Activated CD8-positive, alpha-beta memory T cell treated with anti-CD3 and anti-CD28 coated beads, Interleukin-2, amount 10 ng/mL, durations not matched to agents 7 days and 5 days (primary cell): ENCODE measurements at regions not wholly inside any gene's neighbourhood (a gene's known extent, or its start where the extent isn't known, plus 50 kb on each side); places are given as distances from the start of the nearest gene placed in this dataset.
"Not testable (repeated sequence)": the region's sequence is repeated elsewhere in the genome, so short reads cannot be mapped to it uniquely, and the experiment has no call there.

Experiments
- ATAC-seq: fragments of 150-1000 bp; cut with Tn5 transposase; one replicate; pipeline ENCODE4 v1.10.0; 2021; ENCODE audit warnings: moderate library complexity
- CTCF ChIA-PET: fragments of 350-600 bp; sonication (Branson Sonifier 250); formaldehyde crosslinking; loops from one replicate; lab custom pipeline; 2021; ENCODE audit warnings: antibody characterized with exemption; lab: Charles Lee
- DNase-seq: peaks from one replicate; pipeline ENCODE4 v3.0.0-alpha.2; 2020
- H3K27ac Mint-ChIP-seq: one replicate; pipeline ENCODE4 v1.8.0; 2021; ENCODE audit warnings: mild to moderate bottlenecking, mixed read lengths
- H3K27me3 Mint-ChIP-seq: one replicate; pipeline ENCODE4 v1.8.0; 2021; ENCODE audit warnings: mixed read lengths
- H3K36me3 Mint-ChIP-seq: one replicate; pipeline ENCODE4 v1.8.0; 2021; ENCODE audit warnings: mild to moderate bottlenecking, mixed read lengths
- H3K4me1 Mint-ChIP-seq: one replicate; pipeline ENCODE4 v1.8.0; 2021; ENCODE audit warnings: mixed read lengths
- H3K4me3 Mint-ChIP-seq: one replicate; pipeline ENCODE4 v1.8.0; 2021; ENCODE audit warnings: mild to moderate bottlenecking, moderate library complexity, mixed read lengths
- H3K9me3 Mint-ChIP-seq: one replicate; pipeline ENCODE4 v1.8.0; 2022; ENCODE audit warnings: low read depth, mixed read lengths

DNA sequence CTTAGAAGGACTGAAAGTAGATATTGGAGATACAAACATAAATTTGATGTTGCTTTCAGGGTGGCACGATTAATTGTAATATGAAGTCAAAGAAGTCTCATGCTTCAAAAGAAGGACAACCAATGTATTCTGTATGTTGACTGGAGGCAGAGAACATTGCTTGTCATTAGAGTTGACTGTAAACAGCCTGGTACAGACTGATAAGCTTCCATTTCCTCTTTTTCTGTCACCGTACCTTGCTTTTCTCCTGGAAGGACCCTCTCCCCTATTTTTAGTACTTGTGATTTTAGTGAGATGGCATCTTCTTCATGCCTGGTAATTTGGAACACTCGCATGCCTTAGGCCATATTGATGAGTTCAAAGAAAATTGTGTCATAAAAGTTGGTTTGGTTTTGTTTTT lies 809.4 kb downstream of the PRELID2 start:
- no peaks in the 10 kb centered on the region for H3K36me3 Mint-ChIP-seq
- peaks cover 7% of the 10 kb centered on the region for H3K9me3 Mint-ChIP-seq
- no peaks in the 10 kb centered on the region for H3K27me3 Mint-ChIP-seq
- DNase-seq = no peak
- ATAC-seq = no peak
- no peak overlapping the region for H3K4me3 Mint-ChIP-seq
- no peak overlapping the region for H3K27ac Mint-ChIP-seq
- no peaks in the 10 kb centered on the region for H3K4me1 Mint-ChIP-seq
- CTCF ChIA-PET = no interaction called here

DNA sequence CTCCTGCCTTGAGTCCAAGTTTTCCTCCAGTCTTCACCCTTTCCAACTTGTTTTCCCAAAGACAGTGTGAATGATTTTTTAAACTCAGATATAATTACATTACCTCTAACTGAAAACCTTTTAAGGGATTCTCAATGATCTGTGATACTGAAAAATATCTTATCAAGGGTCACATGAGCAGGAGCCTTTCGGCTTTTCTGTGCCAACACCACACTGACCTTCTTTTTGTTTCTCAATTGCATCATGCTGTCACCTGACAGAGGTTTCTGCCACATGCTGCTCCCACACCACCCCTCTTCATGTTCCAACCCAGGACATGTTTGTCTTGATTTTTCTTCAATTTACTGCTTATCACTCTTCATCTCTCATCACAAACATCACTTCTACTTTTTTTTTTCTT lies 820.0 kb downstream of the PRELID2 start:
- H3K9me3 Mint-ChIP-seq = no peaks in the 10 kb centered on the region
- no peak for ATAC-seq
- H3K27ac Mint-ChIP-seq = no peak overlapping the region
- H3K4me1 Mint-ChIP-seq = no peaks in the 10 kb centered on the region
- no peaks in the 10 kb centered on the region for H3K27me3 Mint-ChIP-seq
- DNase-seq = no peak
- H3K36me3 Mint-ChIP-seq = no peaks in the 10 kb centered on the region
- no peak overlapping the region for H3K4me3 Mint-ChIP-seq
- CTCF ChIA-PET = no interaction called here

DNA sequence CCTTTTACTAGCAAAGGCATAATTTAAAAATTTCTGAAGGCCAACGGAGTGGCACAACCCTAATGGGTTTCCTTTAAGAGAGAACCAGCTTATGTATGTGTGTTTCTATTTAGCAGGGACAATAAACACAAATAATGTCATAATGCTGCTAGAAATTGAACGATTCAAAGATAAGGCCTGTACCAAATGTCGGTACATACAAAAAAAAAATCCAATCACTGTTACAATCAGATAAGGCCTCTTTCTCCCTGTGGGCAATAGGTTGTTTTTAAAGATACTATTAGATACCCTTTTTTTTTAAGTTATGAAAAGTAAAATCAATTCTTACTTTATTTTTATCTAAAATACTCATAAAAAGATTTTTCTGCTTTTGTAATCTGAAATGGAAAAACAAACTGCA lies 821.0 kb downstream of the PRELID2 start:
- ATAC-seq (no peak), DNase-seq (no peak)
- Mint-ChIP-seq H3K36me3 (no peaks in the 10 kb centered on the region), H3K4me1 (no peaks in the 10 kb centered on the region), H3K9me3 (peaks cover 2% of the 10 kb centered on the region), H3K27ac (no peak overlapping the region), H3K27me3 (no peaks in the 10 kb centered on the region), H3K4me3 (no peak overlapping the region)
- CTCF ChIA-PET = no interaction called here

DNA sequence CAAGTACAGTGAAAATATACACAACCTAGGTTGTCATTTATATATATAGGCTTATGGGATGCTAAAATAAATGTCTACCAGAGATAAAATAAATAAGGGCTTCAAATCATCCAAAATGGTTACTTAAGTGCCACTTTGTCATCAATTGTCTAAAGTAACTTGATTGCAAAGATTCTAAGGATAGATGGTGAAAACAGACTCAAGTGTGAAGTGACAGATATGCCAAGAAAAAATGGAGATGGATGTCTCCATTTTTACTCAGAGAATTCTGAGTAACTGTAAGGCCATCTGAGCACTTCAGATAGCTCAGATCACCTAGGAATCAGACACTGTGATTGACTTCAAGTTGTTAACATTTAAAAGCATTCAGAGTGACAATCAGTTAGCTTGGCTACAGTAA lies 824.3 kb downstream of the PRELID2 start:
- H3K4me3 Mint-ChIP-seq = no peak overlapping the region
- DNase-seq (no peak), ATAC-seq (no peak)
- H3K27me3 Mint-ChIP-seq = no peaks in the 10 kb centered on the region
- CTCF ChIA-PET = no interaction called here
- H3K27ac Mint-ChIP-seq = no peak overlapping the region
- H3K9me3 Mint-ChIP-seq = peaks cover 7% of the 10 kb centered on the region
- no peaks in the 10 kb centered on the region for H3K4me1 Mint-ChIP-seq
- no peaks in the 10 kb centered on the region for H3K36me3 Mint-ChIP-seq

DNA sequence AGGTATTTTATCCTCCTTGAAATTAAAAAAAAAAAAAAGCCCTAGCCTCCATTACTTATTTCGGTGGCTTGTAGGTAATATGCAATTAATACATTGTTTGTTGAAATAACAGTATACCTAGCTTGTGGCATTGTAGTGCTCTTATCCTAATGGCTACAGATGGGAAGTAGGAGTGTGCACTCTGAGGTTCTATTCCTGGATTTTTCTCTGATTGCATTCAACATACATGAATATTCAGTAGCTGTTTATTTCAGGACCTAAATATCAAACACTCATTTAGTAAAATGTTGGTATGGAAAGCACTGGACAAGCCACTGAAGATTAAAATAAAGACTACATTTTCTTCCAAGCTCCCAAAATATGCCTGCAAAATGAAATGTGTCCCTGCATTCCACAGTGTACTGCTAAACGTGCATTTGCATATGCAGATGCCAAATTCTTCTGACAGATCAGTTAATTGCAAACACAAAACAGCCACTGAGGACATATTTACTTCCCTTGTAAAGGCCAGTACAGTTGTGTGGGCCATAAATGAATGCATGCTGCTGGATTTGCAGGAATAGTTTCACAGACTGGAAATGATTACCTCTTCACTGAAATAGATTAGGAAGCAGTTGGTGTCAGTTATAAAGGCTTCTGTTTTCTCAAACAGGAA lies 826.1 kb downstream of the PRELID2 start:
- ATAC-seq (no peak), DNase-seq (no peak)
- no peaks in the 10 kb centered on the region for H3K27me3 Mint-ChIP-seq
- CTCF ChIA-PET = no interaction called here
- H3K27ac Mint-ChIP-seq = no peak overlapping the region
- no peaks in the 10 kb centered on the region for H3K4me1 Mint-ChIP-seq
- H3K4me3 Mint-ChIP-seq = no peak overlapping the region
- no peaks in the 10 kb centered on the region for H3K36me3 Mint-ChIP-seq
- peaks cover 7% of the 10 kb centered on the region for H3K9me3 Mint-ChIP-seq

DNA sequence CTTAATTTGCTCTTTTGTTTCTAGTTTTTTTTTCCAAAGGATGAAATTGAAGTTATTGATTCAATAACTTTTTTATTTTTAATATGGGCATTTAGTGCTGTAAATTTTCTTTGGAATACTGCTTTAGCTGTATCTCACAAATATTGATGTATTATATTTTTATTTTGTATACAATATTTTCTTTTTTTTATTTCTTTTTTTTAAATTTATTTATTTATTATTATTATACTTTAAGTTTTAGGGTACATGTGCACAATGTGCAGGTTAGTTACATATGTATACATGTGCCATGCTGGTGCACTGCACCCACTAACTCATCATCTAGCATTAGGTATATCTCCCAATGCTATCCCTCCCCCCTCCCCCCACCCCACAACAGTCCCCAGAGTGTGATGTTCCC lies 823.7 kb downstream of the KCTD16 start:
- H3K9me3 Mint-ChIP-seq, H3K4me1 Mint-ChIP-seq, H3K4me3 Mint-ChIP-seq, H3K27ac Mint-ChIP-seq, CTCF ChIA-PET, DNase-seq, ATAC-seq, H3K27me3 Mint-ChIP-seq, H3K36me3 Mint-ChIP-seq: not testable (repeated sequence)

DNA sequence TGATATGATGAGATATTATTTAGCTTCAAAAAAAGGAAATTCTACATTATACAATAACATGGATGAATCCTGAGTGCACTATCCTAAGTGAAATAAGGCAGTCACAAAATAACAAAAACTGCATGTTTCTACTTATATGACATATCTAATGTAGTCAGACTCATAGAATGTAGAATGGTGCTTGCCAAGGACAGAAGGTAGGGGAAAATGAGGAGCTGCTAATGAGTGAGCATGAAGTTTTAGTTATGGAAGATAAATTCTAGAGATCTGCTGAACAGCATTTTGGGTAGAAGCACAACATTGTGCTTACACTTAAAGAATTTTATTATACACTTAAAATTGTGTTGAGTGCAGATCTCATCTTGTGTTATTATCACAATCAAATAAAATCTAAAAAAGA lies 812.4 kb downstream of the KCTD16 start:
- Mint-ChIP-seq H3K9me3 (peaks cover 8% of the 10 kb centered on the region), H3K27me3 (no peaks in the 10 kb centered on the region), H3K27ac (no peak overlapping the region), H3K4me1 (no peaks in the 10 kb centered on the region), H3K4me3 (no peak overlapping the region), H3K36me3 (no peaks in the 10 kb centered on the region)
- DNase-seq (no peak), ATAC-seq (no peak)
- CTCF ChIA-PET = no interaction called here

DNA sequence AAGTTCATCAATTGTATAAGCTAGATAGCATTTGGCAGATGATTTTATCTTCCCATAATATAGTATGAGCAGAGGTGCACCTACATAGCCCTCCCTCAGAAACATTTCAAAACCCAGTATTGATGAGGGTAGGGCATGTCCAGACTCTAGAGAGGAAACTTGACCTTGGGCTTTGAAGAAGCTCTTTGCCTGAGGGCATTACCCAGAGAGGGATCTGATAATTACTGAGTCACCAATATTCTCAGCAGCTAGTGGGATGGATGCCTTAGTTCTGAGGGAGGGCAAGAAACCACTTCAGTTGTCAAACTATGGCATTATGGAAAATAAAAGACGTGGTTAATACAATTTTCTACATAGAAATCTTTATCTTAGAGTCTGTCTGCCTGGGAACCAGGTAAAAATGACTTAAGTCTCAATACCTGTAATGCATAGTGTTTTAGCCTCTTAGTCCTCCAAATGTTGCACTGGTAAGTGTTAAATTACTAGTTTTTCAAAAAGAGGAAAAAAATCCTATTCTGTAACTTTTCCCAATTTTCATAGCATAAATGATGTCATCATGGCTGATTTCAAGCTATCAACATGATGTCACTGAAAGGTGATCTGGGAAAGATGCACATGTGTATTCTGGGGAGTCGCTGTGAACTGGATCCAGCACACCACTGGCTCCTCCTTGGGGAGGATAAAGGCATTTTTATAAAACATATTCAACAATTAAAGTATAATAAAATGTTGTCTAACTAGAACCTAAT lies 809.0 kb downstream of the KCTD16 start:
- H3K9me3 Mint-ChIP-seq = peaks cover 5% of the 10 kb centered on the region
- H3K4me3 Mint-ChIP-seq = no peak overlapping the region
- no peak for DNase-seq
- no peaks in the 10 kb centered on the region for H3K27me3 Mint-ChIP-seq
- CTCF ChIA-PET = no interaction called here
- no peaks in the 10 kb centered on the region for H3K4me1 Mint-ChIP-seq
- no peak overlapping the region for H3K27ac Mint-ChIP-seq
- H3K36me3 Mint-ChIP-seq = no peaks in the 10 kb centered on the region
- no peak for ATAC-seq

DNA sequence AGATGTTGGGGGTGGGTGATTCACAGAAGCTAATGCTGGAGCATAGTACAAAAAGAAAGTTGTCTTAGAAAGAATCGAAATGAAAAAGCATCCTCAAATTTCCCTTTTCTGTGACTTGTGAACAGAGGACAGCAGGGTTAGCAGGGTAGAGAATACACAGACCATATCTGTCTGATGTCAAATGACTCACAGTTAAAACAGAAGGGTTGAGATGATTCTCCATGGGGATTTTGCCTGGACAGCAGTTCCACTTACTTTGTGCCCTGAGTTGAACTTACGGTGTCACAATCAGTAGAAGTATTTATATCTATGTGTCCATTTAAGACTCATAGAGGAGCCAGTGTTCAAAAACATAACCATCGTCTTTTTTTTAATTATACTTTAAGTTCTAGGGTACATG lies 801.6 kb downstream of the KCTD16 start:
- no peaks in the 10 kb centered on the region for H3K27me3 Mint-ChIP-seq
- no peak overlapping the region for H3K27ac Mint-ChIP-seq
- no peaks in the 10 kb centered on the region for H3K4me1 Mint-ChIP-seq
- DNase-seq (no peak), ATAC-seq (no peak)
- no peaks in the 10 kb centered on the region for H3K36me3 Mint-ChIP-seq
- H3K4me3 Mint-ChIP-seq = no peak overlapping the region
- CTCF ChIA-PET = no interaction called here
- peaks cover 8% of the 10 kb centered on the region for H3K9me3 Mint-ChIP-seq

DNA sequence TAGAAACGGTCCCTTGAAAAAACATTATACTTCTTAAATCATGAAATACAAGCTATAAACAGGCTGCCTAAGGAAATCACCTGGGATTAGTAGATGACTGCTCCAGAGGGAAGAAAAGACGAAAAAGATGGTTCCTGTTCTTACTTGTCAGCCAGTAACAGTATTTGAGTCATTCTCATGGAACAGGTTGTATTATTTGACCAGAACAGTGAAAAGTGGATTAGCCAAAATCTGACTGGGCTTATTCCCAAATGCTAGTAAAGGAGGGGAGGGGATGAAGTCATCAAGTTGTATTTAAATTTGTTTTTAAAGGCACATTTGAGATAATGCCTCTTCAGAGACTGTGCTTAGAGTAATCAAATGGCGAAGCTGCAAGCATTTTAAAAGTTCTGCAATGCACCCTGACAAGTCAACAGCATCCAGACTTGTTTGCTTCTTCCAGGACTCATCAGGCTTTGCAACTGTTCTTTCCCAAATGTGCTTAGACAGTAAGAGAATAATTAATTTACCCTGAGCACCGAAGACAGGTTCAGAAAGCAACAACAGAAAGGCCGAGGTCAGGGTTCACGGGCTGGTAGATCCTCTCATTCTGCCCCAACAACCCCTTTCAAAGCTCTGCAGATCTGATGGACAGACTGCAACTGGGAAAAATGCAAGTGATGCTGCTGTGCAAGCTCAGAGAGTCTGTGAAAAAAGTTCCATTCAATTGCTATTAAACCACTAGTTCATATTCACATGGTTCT lies 800.6 kb downstream of the KCTD16 start:
- no peak for DNase-seq
- peaks cover 8% of the 10 kb centered on the region for H3K9me3 Mint-ChIP-seq
- ATAC-seq = no peak
- no peak overlapping the region for H3K27ac Mint-ChIP-seq
- H3K4me3 Mint-ChIP-seq = no peak overlapping the region
- H3K4me1 Mint-ChIP-seq = no peaks in the 10 kb centered on the region
- CTCF ChIA-PET = no interaction called here
- no peaks in the 10 kb centered on the region for H3K27me3 Mint-ChIP-seq
- H3K36me3 Mint-ChIP-seq = no peaks in the 10 kb centered on the region

DNA sequence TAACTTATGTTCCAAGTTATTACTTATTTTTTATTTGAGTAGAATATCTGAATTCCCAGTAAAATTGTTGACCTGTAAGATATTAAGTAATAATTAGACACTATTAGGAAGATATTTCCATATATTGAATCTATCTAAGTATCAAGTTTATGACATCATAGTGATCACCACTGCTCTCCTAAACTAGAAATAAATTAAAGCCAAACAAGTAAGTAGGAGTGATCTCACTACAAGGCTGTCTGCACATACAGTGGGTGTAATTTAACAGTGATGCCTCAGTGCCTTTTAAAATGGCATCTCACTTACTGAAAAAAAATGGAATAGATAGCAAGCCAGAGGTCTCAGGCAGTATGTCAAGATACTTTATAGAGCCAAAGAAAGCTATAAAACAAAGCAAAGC lies 789.6 kb downstream of the KCTD16 start:
- Mint-ChIP-seq H3K4me3 (no peak overlapping the region), H3K27me3 (no peaks in the 10 kb centered on the region)
- CTCF ChIA-PET = no interaction called here

DNA sequence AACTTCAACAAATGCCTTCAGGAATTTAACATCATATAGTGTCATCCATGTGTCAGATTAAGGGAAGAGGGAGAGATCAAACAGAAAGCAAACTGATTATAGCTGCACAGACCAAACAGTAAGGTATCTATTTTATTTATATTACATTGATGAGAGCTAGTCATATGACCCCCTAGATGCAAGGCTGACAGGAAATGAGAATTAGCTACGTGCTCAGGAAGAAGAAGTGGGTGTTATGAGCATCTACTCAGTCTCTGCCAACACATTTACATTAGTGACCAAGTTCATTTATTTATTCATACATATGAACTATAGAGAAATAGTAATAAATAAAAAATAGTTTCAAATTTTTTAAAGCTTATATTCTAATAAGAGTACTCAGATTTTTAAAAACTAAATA lies 787.3 kb downstream of the KCTD16 start:
- Mint-ChIP-seq H3K27me3 (no peaks in the 10 kb centered on the region), H3K4me1 (no peaks in the 10 kb centered on the region), H3K9me3 (peaks cover 5% of the 10 kb centered on the region), H3K4me3 (no peak overlapping the region), H3K27ac (no peak overlapping the region), H3K36me3 (no peaks in the 10 kb centered on the region)
- no peak for DNase-seq
- no peak for ATAC-seq
- CTCF ChIA-PET = no interaction called here

More for the DNA sequence above, 789.6 kb downstream of the KCTD16 start:
- DNase-seq = no peak
- Mint-ChIP-seq H3K9me3 (peaks cover 5% of the 10 kb centered on the region), H3K27ac (no peak overlapping the region), H3K36me3 (no peaks in the 10 kb centered on the region), H3K4me1 (no peaks in the 10 kb centered on the region)
- no peak for ATAC-seq

DNA sequence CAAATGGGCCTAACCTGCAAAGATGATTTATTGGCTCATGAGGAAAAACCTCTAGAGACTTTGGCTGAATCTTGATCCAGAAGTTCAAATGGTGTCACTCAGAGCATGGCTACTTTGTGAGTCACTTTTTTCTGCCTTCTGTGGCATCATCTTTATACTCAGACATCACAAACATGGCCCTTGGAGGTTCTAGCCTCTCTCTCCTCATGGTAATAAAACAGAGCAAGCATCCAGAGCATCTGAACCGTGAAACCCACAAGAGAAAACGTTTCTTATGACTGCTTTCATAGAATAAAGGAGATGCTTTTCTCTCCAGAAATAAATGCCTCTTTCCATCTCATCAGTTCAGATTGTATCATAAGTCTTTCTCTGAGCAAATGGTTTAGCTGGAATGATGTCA lies 780.3 kb downstream of the KCTD16 start:
- H3K4me3 Mint-ChIP-seq = no peak overlapping the region
- H3K27ac Mint-ChIP-seq = no peak overlapping the region
- H3K27me3 Mint-ChIP-seq = no peaks in the 10 kb centered on the region
- no peak for ATAC-seq
- H3K36me3 Mint-ChIP-seq = no peaks in the 10 kb centered on the region
- no peaks in the 10 kb centered on the region for H3K4me1 Mint-ChIP-seq
- DNase-seq = no peak
- H3K9me3 Mint-ChIP-seq = peaks cover 5% of the 10 kb centered on the region
- CTCF ChIA-PET = no interaction called here

DNA sequence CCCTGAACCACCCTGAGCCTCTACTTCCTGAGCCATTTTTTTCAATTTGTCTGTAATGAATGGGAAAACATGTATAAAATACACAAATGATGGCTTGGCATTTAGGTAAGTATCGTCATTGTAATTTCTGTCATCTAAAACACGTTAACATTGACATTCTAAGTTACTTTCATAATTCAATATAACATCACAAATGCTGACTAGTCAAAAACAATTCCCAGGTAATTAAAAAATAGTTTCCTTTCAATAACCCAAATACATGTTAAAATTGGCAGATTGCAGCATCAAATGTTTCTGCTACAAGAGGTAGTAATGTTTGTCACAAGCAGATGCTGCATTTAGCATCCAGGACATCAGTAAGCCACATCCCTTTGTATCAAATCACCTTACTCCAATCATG lies 776.4 kb downstream of the KCTD16 start:
- no peak for ATAC-seq
- Mint-ChIP-seq H3K36me3 (no peaks in the 10 kb centered on the region), H3K27ac (no peak overlapping the region), H3K27me3 (no peaks in the 10 kb centered on the region), H3K4me3 (no peak overlapping the region), H3K4me1 (no peaks in the 10 kb centered on the region), H3K9me3 (peaks cover 5% of the 10 kb centered on the region)
- CTCF ChIA-PET = no interaction called here
- no peak for DNase-seq
